ENCODE measurements at regions not wholly inside any gene's neighbourhood (a gene's known extent, or its start where the extent isn't known, plus 50 kb on each side); places are given as distances from the start of the nearest gene placed in this dataset.

DNA sequence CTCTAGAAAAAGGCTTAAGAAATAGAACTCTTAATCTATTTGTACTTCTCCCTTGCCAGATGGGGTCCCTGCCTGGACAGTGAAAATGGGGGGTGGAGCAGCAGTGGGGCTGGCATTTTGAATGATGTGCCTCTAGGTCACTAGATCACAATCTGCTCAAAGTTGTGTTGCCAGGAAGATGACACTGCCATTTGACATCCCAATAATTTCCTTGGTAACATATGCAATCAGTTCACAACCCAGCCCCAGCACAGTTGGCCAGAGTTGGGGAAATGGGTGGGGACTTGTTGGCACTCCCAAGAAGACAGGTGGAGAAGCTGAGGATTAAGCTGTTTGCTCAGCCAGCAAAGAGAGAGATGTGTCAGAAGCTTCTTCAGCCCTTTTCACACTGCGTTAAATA is 558.3 kb upstream of the KLHL29 start:
- in situ Hi-C loops (cut with HindIII; ENCODE audit: low pct_ligation_motif_present, low pct_unique_long_range_greater_than_20kb, low sequenced_read_pairs) = no loop called here
- DNase-seq = no peak

DNA sequence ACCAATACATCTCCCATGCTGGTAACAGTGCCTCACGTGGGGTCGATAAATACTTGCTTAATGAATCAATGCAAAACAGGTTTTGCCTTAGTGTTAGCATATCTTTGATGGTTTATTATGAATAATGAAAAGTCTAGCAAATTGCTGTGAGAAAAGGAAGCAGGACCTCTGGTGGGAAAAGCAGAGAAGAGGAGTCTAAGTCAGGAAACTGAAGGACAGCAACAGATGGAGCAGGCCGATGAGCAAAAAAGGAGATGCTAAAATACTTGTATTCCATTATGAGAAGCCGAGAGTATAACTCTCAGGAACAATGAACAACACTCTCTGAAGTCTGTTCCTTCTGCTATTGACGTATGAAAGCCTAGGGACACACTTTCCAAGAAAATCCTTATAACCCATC is 555.2 kb upstream of the KLHL29 start:
- no peak for DNase-seq
- in situ Hi-C loops (cut with HindIII; ENCODE audit: low pct_ligation_motif_present, low pct_unique_long_range_greater_than_20kb, low sequenced_read_pairs) = no loop called here

DNA sequence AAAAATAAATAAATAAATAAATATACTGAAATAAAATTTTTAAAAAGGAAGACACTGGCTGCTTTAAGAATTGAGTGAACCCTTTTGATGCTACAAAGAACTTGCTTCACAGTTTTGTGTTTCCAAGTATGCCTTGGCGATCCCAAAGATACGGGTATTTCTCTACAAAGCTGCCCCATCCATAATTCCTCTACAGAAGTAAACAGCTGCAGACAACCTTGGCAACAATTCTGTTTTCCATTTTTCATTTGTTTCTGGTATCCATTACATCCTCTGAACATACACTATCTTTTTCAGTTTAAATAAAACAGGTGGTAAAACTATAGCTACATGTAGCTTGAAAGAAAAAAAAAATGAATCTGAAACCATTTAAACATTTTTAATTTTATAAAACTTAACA is 552.8 kb upstream of the KLHL29 start:
- DNase-seq = no peak
- in situ Hi-C loops (cut with HindIII; ENCODE audit: low pct_ligation_motif_present, low pct_unique_long_range_greater_than_20kb, low sequenced_read_pairs) = no loop called here

DNA sequence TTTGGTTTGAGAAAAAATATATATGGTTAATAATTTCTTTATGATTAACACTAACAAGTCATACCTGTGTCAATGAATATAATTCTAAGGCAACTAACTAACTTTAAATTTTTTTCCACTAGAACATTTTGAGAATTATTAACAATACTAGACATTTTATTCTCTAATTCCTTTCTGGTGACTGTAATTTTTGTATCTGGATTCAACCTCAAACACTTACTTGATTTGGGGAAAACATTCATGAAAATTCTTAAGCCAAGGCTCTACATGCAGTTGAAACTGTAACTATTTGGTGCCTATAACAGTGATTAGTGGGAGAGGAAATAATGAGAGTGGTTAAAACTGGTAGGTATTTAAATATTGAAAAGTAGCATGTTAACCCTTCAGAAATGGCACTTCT is 546.5 kb upstream of the KLHL29 start:
- DNase-seq = no peak
- in situ Hi-C loops (cut with HindIII; ENCODE audit: low pct_ligation_motif_present, low pct_unique_long_range_greater_than_20kb, low sequenced_read_pairs) = no loop called here

DNA sequence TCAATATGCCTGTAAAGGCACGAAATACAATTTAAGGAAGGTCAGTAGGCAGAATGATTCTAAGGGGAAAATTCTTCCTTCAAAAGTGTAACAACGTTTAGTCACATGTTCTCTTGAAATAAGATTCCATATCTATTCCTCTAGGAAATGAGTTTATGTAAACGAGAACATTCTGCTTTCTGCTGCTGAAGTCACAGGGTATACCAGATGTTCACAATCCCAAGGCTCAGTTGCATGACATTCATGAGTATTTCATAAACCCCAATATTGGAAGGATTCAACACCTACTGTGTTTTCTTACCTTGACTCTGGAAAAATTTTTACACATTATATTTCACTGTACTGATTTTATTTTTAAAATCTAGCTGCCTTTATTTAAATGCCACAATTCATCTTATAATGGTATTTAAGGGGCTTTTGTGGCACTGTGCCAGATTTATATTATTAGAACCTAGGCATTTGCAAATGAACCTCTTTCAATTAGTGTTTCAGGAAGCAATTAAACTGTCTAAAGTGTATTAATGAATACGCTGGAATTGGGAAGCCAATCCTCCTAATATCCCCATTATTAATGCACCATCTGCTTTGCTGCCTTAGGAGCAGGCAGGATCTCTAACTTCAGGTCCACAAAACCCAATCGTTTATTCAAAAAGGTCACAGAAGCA is 542.6 kb upstream of the KLHL29 start:
- in situ Hi-C loops (cut with HindIII; ENCODE audit: low pct_ligation_motif_present, low pct_unique_long_range_greater_than_20kb, low sequenced_read_pairs) = no loop called here
- DNase-seq = no peak

DNA sequence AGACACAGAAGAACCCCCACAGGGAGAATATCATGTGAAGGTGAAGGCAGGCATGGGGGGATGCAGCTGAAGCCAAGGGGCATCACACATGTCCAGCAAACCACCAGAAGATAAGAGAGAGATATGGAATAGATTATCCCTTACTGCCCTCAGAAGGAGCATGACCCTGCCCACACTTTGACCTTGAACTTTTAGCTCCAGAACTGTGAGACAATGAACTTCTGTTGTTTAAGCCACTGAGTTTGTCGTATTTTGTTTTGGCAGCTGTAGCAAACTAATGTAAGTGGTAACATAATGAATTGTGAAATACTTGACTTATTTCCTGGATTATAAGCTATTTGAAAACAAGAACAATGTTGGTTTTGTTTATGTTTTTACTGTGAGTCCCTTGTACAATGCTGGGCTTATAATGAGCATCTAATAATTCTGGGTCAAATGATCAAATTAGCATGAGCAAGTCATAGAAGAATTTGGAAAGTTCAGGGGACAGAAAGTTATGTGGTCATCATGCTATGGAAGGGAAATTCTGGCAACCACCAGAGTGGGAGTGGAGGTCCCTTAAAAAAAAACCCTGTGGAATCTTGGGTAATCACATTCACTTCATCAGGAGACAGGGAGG is 541.0 kb upstream of the KLHL29 start:
- DNase-seq = no peak
- in situ Hi-C loops (cut with HindIII; ENCODE audit: low pct_ligation_motif_present, low pct_unique_long_range_greater_than_20kb, low sequenced_read_pairs) = no loop called here

DNA sequence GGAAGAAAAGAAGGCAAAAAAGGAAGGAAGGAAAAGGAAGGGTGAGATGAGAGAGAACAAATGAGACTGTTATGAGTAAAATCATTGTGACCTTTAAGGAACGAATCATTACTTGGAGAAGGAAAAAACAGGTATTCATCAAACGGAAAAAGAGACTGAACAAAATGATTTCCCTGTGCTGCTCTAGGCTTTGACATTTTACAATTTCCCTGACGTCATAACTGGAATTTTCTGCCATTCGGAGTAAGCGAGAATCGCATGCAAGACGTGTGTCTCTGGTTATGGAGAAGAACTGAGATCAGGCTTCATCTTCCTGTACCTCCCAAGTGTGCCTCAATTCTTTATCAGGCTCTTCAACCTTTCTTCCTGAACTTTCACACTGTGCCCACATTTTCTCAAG is 534.7 kb upstream of the KLHL29 start:
- in situ Hi-C loops (cut with HindIII; ENCODE audit: low pct_ligation_motif_present, low pct_unique_long_range_greater_than_20kb, low sequenced_read_pairs) = no loop called here
- no peak for DNase-seq

DNA sequence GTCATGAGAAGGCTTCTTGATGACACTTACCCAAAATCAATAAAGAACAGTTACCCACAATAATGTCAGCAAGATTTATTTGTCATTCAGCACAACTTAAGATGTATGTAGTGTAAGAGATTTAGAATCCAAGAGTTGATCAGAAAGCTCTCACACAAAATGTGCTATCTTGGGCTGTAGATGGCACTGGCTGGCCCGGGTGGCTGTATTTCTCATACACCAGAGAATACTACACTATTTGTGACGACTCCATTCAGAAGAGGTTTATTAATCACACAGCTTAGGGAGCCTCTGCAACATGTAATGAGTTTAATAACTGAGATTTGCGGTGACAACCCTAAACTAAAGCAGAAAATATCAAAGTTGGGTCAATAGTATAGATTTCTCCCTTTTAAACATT is 530.4 kb upstream of the KLHL29 start:
- in situ Hi-C loops (cut with HindIII; ENCODE audit: low pct_ligation_motif_present, low pct_unique_long_range_greater_than_20kb, low sequenced_read_pairs) = no loop called here
- DNase-seq = no peak

DNA sequence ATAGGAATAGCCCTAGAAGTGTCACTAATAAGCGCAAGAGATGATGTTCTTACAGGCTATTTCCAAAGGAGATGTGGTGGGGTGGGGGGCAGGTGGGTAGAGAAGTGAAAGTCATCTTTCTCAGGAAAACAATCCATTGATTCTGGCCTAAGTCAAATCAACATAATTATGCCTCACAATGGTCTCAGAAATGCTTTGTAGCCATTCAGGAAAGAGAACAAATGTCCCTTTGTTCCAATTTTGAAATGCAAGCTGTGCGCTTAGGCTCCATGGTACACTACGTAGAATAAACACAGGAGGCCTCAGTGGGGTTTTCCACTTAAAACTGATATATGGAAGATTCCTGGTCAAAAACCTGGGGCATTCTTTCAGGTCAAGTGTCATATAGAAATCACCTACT is 529.9 kb upstream of the KLHL29 start:
- in situ Hi-C loops (cut with HindIII; ENCODE audit: low pct_ligation_motif_present, low pct_unique_long_range_greater_than_20kb, low sequenced_read_pairs) = no loop called here
- no peak for DNase-seq

DNA sequence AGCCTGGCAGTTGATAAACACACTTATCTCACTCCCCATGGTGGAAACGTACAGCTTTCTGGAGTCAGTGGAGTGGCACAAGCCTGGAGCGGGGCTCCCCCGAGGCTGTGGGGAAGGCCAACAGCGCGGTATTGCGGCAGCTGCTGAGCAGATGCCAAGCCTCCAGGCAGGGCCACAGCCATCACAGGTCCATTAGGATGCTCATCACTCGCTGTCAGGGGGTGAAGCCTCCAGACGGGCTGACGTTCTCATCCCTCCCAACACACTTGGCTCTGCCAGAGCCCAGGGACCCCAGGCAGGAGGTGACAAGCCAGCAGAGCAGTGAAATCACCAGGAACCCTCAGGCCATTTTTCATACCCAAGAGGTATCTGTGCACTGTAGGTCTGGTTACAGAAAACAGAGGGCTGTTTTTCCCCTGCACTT is 529.2 kb upstream of the KLHL29 start:
- in situ Hi-C loops (cut with HindIII; ENCODE audit: low pct_ligation_motif_present, low pct_unique_long_range_greater_than_20kb, low sequenced_read_pairs) = no loop called here
- DNase-seq = no peak

DNA sequence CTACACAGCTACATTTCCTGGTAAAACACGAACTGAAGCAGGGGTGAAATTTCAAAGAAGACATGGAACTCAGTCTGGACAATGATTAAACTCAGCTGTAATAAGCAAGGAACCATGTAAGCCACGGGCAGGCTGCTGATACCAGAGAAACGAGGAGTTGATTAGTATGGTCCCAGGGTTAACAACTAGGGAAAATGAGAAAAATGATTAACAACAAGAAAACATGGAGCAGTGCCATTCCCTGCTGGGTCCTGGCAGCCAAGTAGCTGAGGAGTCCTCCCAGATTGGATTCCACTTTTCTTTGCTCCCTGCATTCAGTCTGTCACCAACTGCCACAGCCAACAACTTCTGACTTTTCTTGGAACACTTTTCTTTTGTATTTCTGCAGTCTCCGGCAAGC is 517.0 kb upstream of the KLHL29 start:
- DNase-seq = no peak
- in situ Hi-C loops (cut with HindIII; ENCODE audit: low pct_ligation_motif_present, low pct_unique_long_range_greater_than_20kb, low sequenced_read_pairs) = no loop called here

DNA sequence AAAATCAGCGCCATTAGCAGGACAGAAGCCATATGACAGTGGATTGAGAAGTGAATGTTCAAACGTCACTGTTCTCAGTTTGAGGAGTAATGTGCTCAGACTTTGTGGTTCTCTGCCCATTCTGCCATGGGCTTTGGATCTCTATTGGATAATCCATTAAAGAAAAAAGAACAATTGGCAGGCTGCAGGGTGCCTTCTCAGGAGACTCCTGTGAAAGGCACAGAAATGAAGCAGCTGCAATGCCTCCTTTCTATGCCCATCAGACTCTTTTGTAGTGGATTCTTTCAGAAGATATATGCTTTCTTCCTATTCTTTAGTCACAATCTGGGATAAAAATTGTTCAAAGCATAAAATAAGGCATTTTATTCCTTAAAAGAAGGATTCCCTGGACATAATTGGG is 506.9 kb upstream of the KLHL29 start:
- in situ Hi-C loops (cut with HindIII; ENCODE audit: low pct_ligation_motif_present, low pct_unique_long_range_greater_than_20kb, low sequenced_read_pairs) = no loop called here
- DNase-seq = no peak

DNA sequence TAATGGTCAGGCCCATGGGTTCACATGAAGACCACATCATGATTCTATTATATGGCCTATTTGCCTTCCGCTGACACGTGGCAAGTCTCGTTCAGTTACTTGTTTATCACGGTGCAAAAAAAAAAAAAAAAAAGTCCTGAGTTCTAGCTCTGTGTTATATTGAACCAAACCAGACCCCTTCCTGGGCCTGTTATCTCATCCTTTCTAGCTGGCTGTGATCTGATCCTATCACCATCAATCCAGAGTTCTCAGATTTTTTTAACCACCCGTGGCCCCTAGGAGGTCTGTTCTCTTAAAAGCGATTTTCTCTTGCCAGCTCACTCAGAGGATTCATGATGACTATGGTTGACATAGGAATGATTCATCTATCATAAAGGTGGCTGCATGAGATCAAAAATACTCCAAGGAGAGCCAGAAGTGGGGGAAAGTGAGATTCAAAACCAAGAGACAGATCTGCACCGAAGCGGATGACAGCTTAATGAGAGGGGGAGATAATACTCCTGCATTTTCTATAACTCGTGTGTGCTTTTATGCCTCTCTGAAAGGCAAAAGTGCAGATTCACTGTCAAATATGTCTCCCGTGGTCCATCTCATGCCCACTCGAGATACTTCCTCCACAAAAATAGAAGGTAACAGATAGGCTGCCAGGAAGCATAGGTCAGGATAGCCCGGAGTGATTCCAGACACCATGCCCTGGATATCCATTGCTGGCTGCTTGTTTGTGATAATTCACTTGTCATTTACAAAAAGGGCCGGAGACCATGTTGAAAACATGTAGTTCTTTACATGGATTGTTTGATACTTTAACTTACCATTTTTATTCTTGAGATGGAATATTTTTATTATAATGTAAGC is 505.7 kb upstream of the KLHL29 start:
- in situ Hi-C loops (cut with HindIII; ENCODE audit: low pct_ligation_motif_present, low pct_unique_long_range_greater_than_20kb, low sequenced_read_pairs) = no loop called here
- DNase-seq = no peak

DNA sequence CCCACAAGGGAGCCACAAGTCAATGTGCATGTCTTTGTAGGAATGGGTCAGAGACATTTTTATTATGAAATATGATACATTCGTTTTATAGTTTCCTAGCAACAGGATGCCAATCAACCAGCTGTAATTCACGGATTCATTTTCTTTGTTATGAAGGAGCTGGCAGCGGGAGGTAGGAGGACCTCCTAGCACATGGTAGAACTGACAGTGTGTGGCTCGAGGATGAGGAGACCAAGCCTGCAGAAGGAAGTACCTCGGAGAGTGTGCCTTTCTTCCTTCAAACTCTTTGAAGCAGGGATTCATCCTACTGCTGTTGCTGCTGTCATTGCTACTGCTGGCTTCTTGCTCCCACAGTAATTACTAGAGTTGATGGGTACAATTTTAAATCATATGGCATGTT is 504.8 kb upstream of the KLHL29 start:
- DNase-seq = no peak
- in situ Hi-C loops (cut with HindIII; ENCODE audit: low pct_ligation_motif_present, low pct_unique_long_range_greater_than_20kb, low sequenced_read_pairs) = no loop called here

DNA sequence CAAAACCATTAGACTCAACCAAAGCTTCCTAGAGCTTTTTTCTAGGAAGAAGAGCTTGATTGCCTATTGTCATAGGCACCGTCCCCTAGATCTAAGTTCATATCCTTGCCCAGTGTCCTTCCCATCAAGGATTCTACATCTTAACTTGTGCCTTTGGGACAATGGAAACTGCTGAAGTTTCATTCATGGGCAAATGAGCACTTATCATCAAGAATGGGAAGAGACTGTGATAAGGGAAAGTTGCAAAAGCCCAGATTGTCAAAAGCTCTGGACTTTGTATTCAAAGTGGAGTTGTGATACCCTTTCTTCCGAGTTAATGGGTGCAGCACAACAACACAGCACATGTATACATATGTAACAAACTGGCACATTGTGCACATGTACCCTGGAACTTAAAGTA is 503.0 kb upstream of the KLHL29 start:
- in situ Hi-C loops (cut with HindIII; ENCODE audit: low pct_ligation_motif_present, low pct_unique_long_range_greater_than_20kb, low sequenced_read_pairs) = no loop called here
- DNase-seq = no peak

DNA sequence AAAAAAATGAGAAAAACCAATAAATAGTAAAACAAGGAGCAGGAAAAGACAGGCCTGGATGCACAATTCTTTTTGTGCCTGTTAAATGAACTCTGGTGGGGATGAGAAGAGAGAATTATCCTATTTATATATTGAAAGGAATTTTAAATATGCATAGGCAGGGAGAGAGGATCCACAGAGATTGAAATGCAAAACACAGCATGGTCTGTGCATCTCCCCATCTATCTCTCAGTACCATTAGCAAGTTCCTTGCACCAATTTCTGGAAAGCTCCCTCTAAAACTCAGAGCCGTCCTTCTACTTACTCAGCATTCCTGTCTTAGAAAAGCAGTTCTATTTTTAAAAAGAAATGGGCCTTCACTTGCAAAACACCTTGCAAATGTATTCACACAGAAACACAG is 502.3 kb upstream of the KLHL29 start:
- in situ Hi-C loops (cut with HindIII; ENCODE audit: low pct_ligation_motif_present, low pct_unique_long_range_greater_than_20kb, low sequenced_read_pairs) = no loop called here
- DNase-seq = no peak

DNA sequence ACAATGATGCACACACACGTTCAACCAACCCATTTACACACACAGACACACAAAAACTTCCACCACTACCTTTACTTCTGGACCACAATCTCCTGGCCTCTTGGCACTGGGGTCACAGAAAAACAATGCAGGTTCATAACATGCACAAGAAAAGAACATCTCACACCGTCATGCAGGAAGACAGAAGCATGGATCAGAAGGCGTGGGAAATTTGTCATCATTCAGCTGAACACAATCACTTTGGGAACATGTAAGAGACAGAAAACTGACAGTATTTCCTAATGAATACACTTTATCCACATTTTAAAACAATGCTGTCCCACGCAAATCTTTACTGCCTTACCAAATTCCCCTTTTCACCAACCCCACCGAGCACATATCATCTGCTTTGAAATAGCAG is 501.9 kb upstream of the KLHL29 start:
- in situ Hi-C loops (cut with HindIII; ENCODE audit: low pct_ligation_motif_present, low pct_unique_long_range_greater_than_20kb, low sequenced_read_pairs) = no loop called here
- DNase-seq = no peak

DNA sequence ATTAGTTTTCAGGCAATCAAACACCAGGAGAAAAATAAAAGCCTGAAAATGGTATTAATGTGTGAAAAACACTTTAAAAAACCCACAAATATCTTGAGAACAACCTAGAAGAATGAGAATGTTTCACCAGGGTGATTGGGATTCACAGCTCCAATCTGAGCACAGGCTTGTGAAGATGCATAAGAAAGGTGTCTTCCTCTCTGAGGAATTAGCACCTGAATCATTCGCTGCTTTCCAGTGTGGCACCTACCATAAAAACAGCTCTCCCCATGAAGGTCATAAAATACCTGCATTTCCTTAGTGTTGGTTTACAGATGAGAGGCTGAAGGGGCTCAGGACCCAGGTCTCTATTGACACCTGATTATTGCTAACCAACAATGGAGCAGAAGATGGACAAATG is 499.7 kb upstream of the KLHL29 start:
- DNase-seq = no peak
- in situ Hi-C loops (cut with HindIII; ENCODE audit: low pct_ligation_motif_present, low pct_unique_long_range_greater_than_20kb, low sequenced_read_pairs) = no loop called here

DNA sequence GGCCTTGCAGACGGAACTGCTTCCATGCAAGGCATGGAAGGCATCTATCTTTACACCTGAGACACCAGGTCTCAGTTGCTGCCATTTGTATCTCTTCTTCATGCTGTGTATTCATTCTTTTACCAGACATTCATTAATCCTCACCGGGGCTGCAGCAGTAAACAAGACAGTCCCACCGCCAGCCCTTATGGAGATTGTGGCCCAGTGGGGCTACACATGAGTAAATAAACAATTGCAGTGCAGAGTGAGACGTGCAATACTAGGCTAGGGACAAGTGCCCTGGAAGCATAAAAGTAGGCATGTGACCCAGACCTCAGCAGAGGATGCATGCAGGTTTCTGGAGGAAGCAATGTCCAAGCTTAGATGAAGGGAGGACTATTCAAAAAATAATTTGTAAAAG is 497.6 kb upstream of the KLHL29 start:
- no peak for DNase-seq
- in situ Hi-C loops (cut with HindIII; ENCODE audit: low pct_ligation_motif_present, low pct_unique_long_range_greater_than_20kb, low sequenced_read_pairs) = no loop called here

DNA sequence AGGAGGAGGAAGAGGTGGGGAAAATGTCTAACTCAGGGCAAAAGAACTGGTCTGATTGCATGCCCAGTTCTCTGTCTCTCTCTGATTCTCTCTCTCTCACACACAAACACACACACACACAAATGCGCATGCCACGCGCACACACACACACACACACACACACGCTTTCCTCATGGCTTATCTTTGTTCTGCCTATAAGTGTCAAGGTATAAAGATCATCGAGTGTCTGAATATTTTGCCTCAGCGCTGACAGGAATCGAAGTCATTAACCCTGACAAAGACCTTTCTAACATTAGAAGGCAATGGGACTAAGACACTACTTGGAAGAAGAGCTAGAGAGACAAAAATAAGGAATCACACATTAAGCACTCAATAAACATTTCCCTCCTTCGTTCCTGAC is 497.1 kb upstream of the KLHL29 start:
- in situ Hi-C loops (cut with HindIII; ENCODE audit: low pct_ligation_motif_present, low pct_unique_long_range_greater_than_20kb, low sequenced_read_pairs) = no loop called here
- DNase-seq = no peak

Measured in ACHN (cell line).